Liver (tissue), 8 donors: ENCODE measurements at regions not wholly inside any gene's neighbourhood (a gene's known extent, or its start where the extent isn't known, plus 50 kb on each side); places are given as distances from the start of the nearest gene placed in this dataset.
A peak's percentile ranks its signal among the peaks of the same experiment; 100 is the strongest.

ENCODE experiments used
- DNase-seq: peaks from one replicate; pipeline ENCODE4 v3.0.0-alpha.2; 2017; ENCODE audit warnings: low spot score
- H3K27ac ChIP-seq, 2 donors: one replicate each; pipeline ENCODE4 v1.7.0; 2013; ENCODE audit warnings: inconsistent platforms in 2 of 2, low read length in 2 of 2, control low read depth in 1 of 2, low read depth in 1 of 2, mild to moderate bottlenecking in 1 of 2
- H3K27me3 ChIP-seq, 4 donors: one replicate each; pipeline versions ENCODE4 v1.6.1 to v1.7.0; 2013; ENCODE audit warnings: low read length in 3 of 4, inconsistent platforms in 1 of 4, mild to moderate bottlenecking in 1 of 4, moderate library complexity in 1 of 4; ENCODE audit not compliant: control insufficient read depth in 4 of 4, insufficient read depth in 4 of 4
- H3K36me3 ChIP-seq, 4 donors: one replicate each; pipeline versions ENCODE4 v1.6.1 to v1.7.0; 2013; ENCODE audit warnings: low read length in 3 of 4, mild to moderate bottlenecking in 3 of 4, low read depth in 1 of 4, moderate library complexity in 1 of 4; ENCODE audit not compliant: control insufficient read depth in 4 of 4, insufficient read depth in 3 of 4
- H3K4me1 ChIP-seq, 4 donors: one replicate each; pipeline versions ENCODE4 v1.6.1 to v1.7.0; 2013; ENCODE audit warnings: low read length in 3 of 4, mild to moderate bottlenecking in 3 of 4, moderate library complexity in 1 of 4; ENCODE audit not compliant: control insufficient read depth in 4 of 4, insufficient read depth in 4 of 4
- H3K4me3 ChIP-seq, 3 donors: one replicate each; pipeline versions ENCODE4 v1.6.1 to v1.7.0; 2013; ENCODE audit warnings: low read length in 3 of 3, control low read depth in 1 of 3, low read depth in 1 of 3, mild to moderate bottlenecking in 1 of 3
- H3K9ac ChIP-seq, 2 donors: one replicate each; pipeline ENCODE4 v1.7.0; 2013; ENCODE audit warnings: low read length in 2 of 2, mild to moderate bottlenecking in 2 of 2, moderate library complexity in 2 of 2, control low read depth in 1 of 2, low read depth in 1 of 2
- H3K9me3 ChIP-seq, 4 donors: one replicate each; pipeline versions ENCODE4 v1.6.1 to v1.7.0; 2013; ENCODE audit warnings: low read length in 3 of 4; ENCODE audit not compliant: control insufficient read depth in 4 of 4
- EGR1 ChIP-seq, 2 donors: IDR thresholded peaks; 2 replicates each; pipeline ENCODE4 v1.6.1; 2016 to 2018; ENCODE audit warnings: antibody characterized with exemption in 2 of 2, low read depth in 2 of 2
- FOXA1 ChIP-seq: IDR thresholded peaks from 2 replicates; pipeline ENCODE4 v1.6.1; 2016; ENCODE audit warnings: antibody characterized with exemption
- FOXA2 ChIP-seq: IDR thresholded peaks from 2 replicates; pipeline ENCODE4 v1.6.1; 2016; ENCODE audit warnings: antibody characterized with exemption
- GABPA ChIP-seq, 2 donors: IDR thresholded peaks in 1 of 2; conservative IDR thresholded peaks in 1 of 2; 2 replicates each; pipeline ENCODE4 v1.6.1; 2016; ENCODE audit warnings: antibody characterized with exemption in 2 of 2, mild to moderate bottlenecking in 1 of 2, moderate library complexity in 1 of 2
- HNF4A ChIP-seq, 2 donors: conservative IDR thresholded peaks; 2 replicates each; pipeline ENCODE4 v1.6.1; 2016; ENCODE audit warnings: antibody characterized with exemption in 2 of 2, mild to moderate bottlenecking in 2 of 2
- HNF4G ChIP-seq: IDR thresholded peaks from 2 replicates; pipeline ENCODE4 v1.6.1; 2016; ENCODE audit warnings: antibody characterized with exemption
- JUND ChIP-seq, 2 donors: IDR thresholded peaks; 2 replicates each; pipeline ENCODE4 v1.6.1; 2016; ENCODE audit warnings: antibody characterized with exemption in 2 of 2
- NR2F2 ChIP-seq: IDR thresholded peaks from 2 replicates; pipeline ENCODE4 v1.6.1; 2016; ENCODE audit warnings: antibody characterized with exemption
- RAD21 ChIP-seq, 2 donors: IDR thresholded peaks; 2 replicates each; pipeline ENCODE4 v1.6.1; 2016; ENCODE audit warnings: antibody characterized with exemption in 2 of 2, mild to moderate bottlenecking in 2 of 2
- RXRA ChIP-seq, 2 donors: IDR thresholded peaks; 2 replicates each; pipeline ENCODE4 v1.6.1; 2017 to 2018; ENCODE audit warnings: antibody characterized with exemption in 2 of 2, mild to moderate bottlenecking in 1 of 2
- SP1 ChIP-seq: IDR thresholded peaks from 2 replicates; pipeline ENCODE4 v1.6.1; 2018; ENCODE audit warnings: antibody characterized with exemption, mild to moderate bottlenecking
- TAF1 ChIP-seq: conservative IDR thresholded peaks from 2 replicates; pipeline ENCODE4 v1.6.1; 2016; ENCODE audit warnings: antibody characterized with exemption, mild to moderate bottlenecking
- YY1 ChIP-seq: IDR thresholded peaks from 2 replicates; pipeline ENCODE4 v1.6.1; 2016; ENCODE audit warnings: antibody characterized with exemption, mild to moderate bottlenecking
- WGBS: extraction: QIAGEN DNeasy Blood & Tissue Kit; methylation state at CpG from one replicate; pipeline ENCODE4 v1.1.7; 2013; 5-methylcytosine and 5-hydroxymethylcytosine counted together
- TF ChIP-seq, protein P1 (sequence below): IDR thresholded peaks from 2 replicates; pipeline ENCODE4 v1.6.1; 2016; ENCODE audit warnings: antibody characterized with exemption, mild to moderate bottlenecking
- TF ChIP-seq, protein P2 (sequence below): IDR thresholded peaks from 2 replicates; pipeline ENCODE4 v1.6.1; 2016; ENCODE audit warnings: antibody characterized with exemption
- TF ChIP-seq, protein P3 (sequence below): fragments of 150-350 bp; IDR thresholded peaks from 2 replicates; pipeline ENCODE4 v1.5.1; 2017; ENCODE audit warnings: improper control_type of control experiment, low read depth, low read length; ENCODE audit not compliant: missing input control
- TF ChIP-seq, protein P4 (sequence below): IDR thresholded peaks from 2 replicates; pipeline ENCODE4 v1.6.1; 2016; ENCODE audit warnings: antibody characterized with exemption
- TF ChIP-seq, protein P5 (sequence below): IDR thresholded peaks from 2 replicates; pipeline ENCODE4 v1.6.1; 2016; ENCODE audit warnings: antibody characterized with exemption
- donor health status: healthy.
- donor health status: healthy.
- donor health status: healthy.
- donor health status: healthy.
- donor health status: healthy.

DNA sequence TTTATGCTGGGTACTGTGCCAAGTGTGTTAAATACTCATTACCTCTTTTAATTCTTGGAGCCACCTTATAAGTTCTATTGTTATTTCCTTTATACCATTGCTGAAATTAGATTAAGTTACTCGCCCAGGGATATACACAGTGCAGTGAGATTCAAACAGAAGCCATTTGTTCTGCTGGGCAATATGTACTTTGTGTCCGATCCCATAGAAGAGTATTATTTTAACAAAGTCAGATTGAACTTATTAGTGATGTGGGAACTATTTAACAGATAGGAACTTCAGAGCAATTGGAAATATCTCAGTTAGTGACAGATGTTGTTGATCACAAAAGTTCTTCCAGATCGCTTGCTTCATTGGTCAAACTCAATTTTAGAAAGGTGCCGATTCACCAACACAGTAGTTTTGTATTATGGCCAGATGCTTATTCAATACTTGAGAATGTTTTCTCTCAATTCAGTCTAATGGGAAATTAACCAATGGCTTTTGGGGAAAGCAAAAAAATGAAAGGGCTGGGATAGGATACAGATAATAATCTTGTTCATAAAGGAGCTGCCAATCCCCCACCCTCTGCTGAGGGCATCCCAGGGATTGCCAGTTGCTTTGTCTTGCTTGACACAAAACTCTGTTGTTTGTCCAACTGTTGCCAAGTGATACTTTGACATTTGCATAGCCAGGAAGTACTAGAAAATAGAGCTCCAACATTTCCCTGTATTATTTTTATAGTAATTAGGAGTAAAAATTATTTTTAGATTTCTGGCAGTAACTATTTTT is 94.8 kb upstream of the SEMA6A start:
- no peaks in the 10 kb centered on the region for H3K4me1 ChIP-seq
- H3K4me3 ChIP-seq: no peak overlapping the region
- H3K27me3 ChIP-seq: no peaks in the 10 kb centered on the region
- TF ChIP-seq, protein P1, sequence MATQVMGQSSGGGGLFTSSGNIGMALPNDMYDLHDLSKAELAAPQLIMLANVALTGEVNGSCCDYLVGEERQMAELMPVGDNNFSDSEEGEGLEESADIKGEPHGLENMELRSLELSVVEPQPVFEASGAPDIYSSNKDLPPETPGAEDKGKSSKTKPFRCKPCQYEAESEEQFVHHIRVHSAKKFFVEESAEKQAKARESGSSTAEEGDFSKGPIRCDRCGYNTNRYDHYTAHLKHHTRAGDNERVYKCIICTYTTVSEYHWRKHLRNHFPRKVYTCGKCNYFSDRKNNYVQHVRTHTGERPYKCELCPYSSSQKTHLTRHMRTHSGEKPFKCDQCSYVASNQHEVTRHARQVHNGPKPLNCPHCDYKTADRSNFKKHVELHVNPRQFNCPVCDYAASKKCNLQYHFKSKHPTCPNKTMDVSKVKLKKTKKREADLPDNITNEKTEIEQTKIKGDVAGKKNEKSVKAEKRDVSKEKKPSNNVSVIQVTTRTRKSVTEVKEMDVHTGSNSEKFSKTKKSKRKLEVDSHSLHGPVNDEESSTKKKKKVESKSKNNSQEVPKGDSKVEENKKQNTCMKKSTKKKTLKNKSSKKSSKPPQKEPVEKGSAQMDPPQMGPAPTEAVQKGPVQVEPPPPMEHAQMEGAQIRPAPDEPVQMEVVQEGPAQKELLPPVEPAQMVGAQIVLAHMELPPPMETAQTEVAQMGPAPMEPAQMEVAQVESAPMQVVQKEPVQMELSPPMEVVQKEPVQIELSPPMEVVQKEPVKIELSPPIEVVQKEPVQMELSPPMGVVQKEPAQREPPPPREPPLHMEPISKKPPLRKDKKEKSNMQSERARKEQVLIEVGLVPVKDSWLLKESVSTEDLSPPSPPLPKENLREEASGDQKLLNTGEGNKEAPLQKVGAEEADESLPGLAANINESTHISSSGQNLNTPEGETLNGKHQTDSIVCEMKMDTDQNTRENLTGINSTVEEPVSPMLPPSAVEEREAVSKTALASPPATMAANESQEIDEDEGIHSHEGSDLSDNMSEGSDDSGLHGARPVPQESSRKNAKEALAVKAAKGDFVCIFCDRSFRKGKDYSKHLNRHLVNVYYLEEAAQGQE: no peak
- TF ChIP-seq RAD21 (IDR thresholded peaks at IDR 0.05): peak in 1 of 2 donors; percentile 8
- no peaks in the 10 kb centered on the region for H3K36me3 ChIP-seq
- WGBS: 87% methylated on average over 4 of the region's 4 CpGs
- no peak overlapping the region for H3K27ac ChIP-seq
- H3K9ac ChIP-seq: no peak overlapping the region
- H3K9me3 ChIP-seq: no peaks in the 10 kb centered on the region
- no peak for DNase-seq

DNA sequence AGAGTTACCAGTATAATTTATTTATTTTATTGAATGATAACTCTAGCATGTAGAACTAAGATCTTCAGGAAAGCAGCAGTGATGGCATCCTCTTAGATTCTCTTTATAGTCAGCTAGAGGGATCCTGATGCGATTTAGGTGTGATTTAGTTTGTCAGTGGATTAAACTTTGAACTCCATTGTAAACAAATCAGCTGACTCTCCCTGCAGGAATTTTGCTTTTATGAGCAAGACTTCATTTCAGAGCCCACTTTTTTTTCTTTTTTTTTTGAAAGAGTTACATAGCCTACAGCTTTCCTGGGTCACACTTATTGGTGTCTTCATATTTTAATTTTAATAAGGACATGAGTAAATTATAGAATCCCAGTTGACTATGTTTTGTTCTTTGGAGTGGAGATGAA is 93.8 kb upstream of the SEMA6A start:
- no peaks in the 10 kb centered on the region for H3K9me3 ChIP-seq
- 39% methylated on average over 1 of the region's 1 CpG for WGBS
- DNase-seq: no peak
- H3K4me3 ChIP-seq: no peak overlapping the region
- TF ChIP-seq NR2F2: no peak
- TF ChIP-seq HNF4G: no peak
- TF ChIP-seq SP1: no peak
- TF ChIP-seq, protein P2, sequence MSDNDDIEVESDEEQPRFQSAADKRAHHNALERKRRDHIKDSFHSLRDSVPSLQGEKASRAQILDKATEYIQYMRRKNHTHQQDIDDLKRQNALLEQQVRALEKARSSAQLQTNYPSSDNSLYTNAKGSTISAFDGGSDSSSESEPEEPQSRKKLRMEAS: no peak
- no peak for TF ChIP-seq EGR1 (IDR thresholded peaks at IDR 0.05; ENCODE audit: low read depth in 2 of 2)
- no peak for TF ChIP-seq JUND (IDR thresholded peaks at IDR 0.05)
- no peak for TF ChIP-seq FOXA2
- TF ChIP-seq HNF4A (conservative IDR thresholded peaks at IDR 0.05): no peak
- TF ChIP-seq, protein P3, sequence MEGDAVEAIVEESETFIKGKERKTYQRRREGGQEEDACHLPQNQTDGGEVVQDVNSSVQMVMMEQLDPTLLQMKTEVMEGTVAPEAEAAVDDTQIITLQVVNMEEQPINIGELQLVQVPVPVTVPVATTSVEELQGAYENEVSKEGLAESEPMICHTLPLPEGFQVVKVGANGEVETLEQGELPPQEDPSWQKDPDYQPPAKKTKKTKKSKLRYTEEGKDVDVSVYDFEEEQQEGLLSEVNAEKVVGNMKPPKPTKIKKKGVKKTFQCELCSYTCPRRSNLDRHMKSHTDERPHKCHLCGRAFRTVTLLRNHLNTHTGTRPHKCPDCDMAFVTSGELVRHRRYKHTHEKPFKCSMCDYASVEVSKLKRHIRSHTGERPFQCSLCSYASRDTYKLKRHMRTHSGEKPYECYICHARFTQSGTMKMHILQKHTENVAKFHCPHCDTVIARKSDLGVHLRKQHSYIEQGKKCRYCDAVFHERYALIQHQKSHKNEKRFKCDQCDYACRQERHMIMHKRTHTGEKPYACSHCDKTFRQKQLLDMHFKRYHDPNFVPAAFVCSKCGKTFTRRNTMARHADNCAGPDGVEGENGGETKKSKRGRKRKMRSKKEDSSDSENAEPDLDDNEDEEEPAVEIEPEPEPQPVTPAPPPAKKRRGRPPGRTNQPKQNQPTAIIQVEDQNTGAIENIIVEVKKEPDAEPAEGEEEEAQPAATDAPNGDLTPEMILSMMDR: no peak
- no peak for TF ChIP-seq GABPA (IDR thresholded peaks at IDR 0.05 in 1 of 2, conservative IDR thresholded peaks at IDR 0.05 in 1 of 2)
- no peak for TF ChIP-seq FOXA1
- no peak for TF ChIP-seq YY1
- TF ChIP-seq TAF1: no peak
- no peak for TF ChIP-seq RAD21 (IDR thresholded peaks at IDR 0.05)
- TF ChIP-seq, protein P4, sequence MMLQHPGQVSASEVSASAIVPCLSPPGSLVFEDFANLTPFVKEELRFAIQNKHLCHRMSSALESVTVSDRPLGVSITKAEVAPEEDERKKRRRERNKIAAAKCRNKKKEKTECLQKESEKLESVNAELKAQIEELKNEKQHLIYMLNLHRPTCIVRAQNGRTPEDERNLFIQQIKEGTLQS: no peak
- TF ChIP-seq, protein P5, sequence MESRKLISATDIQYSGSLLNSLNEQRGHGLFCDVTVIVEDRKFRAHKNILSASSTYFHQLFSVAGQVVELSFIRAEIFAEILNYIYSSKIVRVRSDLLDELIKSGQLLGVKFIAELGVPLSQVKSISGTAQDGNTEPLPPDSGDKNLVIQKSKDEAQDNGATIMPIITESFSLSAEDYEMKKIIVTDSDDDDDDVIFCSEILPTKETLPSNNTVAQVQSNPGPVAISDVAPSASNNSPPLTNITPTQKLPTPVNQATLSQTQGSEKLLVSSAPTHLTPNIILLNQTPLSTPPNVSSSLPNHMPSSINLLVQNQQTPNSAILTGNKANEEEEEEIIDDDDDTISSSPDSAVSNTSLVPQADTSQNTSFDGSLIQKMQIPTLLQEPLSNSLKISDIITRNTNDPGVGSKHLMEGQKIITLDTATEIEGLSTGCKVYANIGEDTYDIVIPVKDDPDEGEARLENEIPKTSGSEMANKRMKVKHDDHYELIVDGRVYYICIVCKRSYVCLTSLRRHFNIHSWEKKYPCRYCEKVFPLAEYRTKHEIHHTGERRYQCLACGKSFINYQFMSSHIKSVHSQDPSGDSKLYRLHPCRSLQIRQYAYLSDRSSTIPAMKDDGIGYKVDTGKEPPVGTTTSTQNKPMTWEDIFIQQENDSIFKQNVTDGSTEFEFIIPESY: no peak
- no peak for TF ChIP-seq RXRA (IDR thresholded peaks at IDR 0.05)
- TF ChIP-seq, protein P1: no peak
- H3K9ac ChIP-seq: no peak overlapping the region
- H3K36me3 ChIP-seq: no peaks in the 10 kb centered on the region
- no peak overlapping the region for H3K27ac ChIP-seq
- no peaks in the 10 kb centered on the region for H3K27me3 ChIP-seq
- H3K4me1 ChIP-seq: no peaks in the 10 kb centered on the region
